Fibroblast of mammary gland (primary cell): ENCODE measurements at regions not wholly inside any gene's neighbourhood (a gene's known extent, or its start where the extent isn't known, plus 50 kb on each side); places are given as distances from the start of the nearest gene placed in this dataset.

Source experiments
- DNase-seq: peaks from one replicate; pipeline ENCODE4 v3.0.0-alpha.2; 2010; ENCODE audit warnings: low read depth
- H3K4me3 ChIP-seq: 2 replicates; pipeline ENCODE4 v1.5.1; 2011; ENCODE audit warnings: low read depth, mild to moderate bottlenecking, low read length, moderate library complexity; ENCODE audit not compliant: control insufficient read depth
- TF ChIP-seq, protein P1 (sequence below): conservative IDR thresholded peaks from 2 replicates; pipeline ENCODE4 v1.5.1; 2011; ENCODE audit warnings: low read depth, low read length, inconsistent platforms; ENCODE audit not compliant: control insufficient read depth, insufficient read depth

DNA sequence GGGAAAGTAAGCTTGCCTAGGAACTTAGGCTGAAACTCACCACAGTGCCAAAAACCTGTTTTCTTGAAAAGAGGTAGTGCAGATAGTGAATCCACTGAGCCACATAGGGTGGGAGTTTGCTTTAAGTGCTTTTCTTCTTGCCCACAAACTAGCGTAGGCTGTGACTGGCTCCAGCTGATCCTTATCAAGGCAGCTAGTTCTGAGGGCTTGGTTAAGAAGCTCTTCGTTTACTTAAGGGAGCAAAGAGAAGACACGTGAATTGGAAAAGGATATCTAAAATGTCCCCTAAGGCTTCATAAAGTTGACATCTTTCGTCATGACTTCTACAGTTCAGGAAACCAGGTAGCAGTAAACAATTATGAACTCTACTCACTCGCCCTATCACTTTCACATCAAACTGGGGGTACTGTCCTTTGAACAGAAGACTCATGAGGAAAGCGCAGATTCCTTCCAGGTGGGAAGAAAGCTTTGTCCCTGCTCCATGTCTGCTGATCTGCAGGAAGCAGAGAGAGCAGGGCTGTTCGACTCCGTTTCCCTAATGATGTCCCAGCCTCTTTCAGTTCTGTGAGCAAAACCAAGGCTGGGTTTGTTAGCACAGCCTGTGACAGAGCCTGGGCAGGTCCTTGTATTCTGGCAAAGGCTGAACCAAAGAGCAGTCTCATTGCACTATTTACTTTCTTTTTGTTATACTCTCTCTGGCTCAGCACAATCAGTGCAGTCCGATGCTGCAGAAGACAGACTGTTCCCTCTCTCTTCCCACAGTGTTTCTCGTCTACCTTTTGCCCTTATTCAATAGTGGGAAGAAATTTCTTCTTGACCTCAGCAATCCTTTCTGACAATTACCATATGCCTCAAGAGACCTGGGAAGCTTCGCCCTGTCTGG, 93.5 kb upstream of the ETV6 start:
- no peak overlapping the region for H3K4me3 ChIP-seq
- no peak for DNase-seq
- TF ChIP-seq, protein P1, sequence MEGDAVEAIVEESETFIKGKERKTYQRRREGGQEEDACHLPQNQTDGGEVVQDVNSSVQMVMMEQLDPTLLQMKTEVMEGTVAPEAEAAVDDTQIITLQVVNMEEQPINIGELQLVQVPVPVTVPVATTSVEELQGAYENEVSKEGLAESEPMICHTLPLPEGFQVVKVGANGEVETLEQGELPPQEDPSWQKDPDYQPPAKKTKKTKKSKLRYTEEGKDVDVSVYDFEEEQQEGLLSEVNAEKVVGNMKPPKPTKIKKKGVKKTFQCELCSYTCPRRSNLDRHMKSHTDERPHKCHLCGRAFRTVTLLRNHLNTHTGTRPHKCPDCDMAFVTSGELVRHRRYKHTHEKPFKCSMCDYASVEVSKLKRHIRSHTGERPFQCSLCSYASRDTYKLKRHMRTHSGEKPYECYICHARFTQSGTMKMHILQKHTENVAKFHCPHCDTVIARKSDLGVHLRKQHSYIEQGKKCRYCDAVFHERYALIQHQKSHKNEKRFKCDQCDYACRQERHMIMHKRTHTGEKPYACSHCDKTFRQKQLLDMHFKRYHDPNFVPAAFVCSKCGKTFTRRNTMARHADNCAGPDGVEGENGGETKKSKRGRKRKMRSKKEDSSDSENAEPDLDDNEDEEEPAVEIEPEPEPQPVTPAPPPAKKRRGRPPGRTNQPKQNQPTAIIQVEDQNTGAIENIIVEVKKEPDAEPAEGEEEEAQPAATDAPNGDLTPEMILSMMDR = no peak

DNA sequence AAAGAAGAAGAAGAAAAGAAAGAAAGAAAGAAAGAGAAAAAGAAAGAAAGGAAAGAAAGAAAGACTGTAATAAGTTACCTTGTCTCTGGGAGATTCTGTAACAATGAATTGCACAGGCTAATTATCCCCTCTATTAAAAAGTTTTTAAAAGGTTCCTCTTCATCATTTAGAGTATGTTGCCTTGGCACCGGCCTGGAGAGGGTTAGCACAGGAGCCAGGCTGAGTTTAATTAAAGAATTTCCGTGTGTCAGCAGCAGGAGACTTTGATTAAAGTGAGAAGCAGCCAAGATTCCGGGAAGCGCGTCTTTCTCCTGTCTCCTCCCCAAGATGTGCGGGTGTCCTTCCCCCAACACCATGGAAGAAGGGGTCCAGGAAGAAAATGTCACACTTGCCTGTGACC, 92.8 kb upstream of the ETV6 start:
- TF ChIP-seq, protein P1 = no peak
- no peak for DNase-seq
- no peak overlapping the region for H3K4me3 ChIP-seq

DNA sequence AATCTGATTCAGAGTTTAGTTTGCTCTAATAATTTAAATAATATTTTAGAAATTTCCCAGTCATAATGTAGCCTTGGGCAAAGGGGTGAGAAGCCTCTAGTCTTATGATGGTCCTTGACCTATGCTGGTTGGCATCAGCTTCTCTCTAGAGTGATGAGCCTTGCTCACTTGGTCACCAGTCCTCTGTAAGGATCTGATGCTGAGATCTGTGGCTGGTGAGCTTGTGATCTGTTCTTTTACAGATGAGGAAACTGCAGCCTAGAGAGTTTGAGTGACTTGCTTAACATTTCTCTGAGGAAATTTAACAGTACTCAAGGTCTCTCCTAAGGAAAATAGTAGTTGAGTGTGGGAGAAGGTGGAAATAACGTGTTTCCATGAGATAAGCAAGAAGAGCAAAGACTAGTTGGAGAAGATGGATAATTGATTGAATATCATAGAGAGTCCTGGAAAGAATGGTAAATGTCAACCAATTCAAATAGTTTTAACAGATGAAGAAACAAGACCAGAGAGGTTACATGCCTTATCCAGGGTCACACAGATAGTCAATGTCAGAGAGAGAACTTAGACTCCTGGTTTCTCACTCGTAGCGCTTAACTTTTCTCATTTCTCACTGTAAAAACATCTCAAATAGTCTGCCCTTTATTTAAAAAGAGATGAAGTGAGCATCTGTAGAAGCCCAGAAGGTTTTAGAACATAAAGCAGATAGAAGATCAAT, 89.7 kb upstream of the ETV6 start:
- TF ChIP-seq, protein P1 = no peak
- no peak for DNase-seq
- H3K4me3 ChIP-seq = no peak overlapping the region

DNA sequence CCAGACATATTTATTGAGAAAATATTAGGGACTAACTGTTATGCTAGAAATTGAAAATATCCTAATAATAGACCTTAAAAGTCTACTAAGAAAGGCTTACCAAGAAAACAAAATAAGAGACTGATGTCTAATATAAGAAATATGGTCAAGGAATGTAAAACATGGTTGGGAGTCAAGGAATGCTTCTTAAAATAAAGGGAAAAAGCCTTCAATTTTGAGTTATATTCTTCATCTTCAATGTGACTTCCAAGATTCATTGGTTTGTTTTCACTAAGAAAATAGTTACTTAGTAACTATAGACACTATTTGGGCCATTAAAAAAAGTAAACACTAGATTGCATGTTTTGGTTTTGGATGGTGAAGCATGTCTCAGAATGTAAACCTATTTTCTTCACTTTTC, 88.1 kb upstream of the ETV6 start:
- DNase-seq = no peak
- H3K4me3 ChIP-seq = no peak overlapping the region
- TF ChIP-seq, protein P1 = no peak

DNA sequence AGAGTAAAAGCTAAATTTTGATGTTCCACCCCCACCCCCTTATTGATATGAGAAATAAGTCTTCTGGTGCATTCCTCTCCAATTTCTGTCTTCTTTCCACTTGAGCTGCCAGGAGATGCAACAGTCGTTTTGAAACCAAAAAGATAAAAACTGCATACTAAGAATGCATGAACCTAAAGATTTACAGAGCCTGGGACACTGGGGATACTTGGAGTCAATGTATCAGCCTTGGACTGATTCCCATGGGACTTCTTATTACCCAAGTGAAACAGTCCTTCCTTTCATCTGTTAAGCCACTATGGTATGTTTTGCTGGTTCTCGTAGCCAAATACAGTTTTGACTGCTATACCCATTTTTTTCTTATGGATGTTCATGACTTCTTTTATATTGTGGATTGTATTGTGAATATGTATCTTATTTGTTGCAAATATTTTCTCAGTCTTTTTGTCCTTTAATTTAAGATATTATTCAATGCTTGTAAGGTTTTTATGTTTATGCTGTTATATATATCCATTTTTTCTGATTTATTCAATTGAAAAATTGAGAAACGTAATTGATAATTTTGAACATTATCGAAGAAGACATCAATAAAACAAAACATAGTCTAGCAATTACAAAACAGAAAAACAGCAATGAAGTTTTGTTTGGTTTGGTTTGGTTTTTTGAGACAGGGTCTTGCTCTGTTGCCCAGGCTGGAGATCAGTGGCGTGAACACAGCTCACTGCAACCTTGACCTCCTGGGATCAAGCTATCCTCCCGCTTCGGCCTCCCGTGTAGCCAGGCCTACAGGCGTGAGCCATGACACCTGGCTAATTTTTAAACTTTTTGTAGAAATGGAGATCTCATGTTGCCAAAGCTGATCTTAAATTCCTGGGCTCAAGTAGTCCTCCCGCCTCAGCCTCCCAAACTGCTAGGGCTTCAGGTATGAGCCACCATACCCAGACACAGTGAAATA, 85.4 kb upstream of the ETV6 start:
- TF ChIP-seq, protein P1 = no peak
- no peak overlapping the region for H3K4me3 ChIP-seq
- no peak for DNase-seq

DNA sequence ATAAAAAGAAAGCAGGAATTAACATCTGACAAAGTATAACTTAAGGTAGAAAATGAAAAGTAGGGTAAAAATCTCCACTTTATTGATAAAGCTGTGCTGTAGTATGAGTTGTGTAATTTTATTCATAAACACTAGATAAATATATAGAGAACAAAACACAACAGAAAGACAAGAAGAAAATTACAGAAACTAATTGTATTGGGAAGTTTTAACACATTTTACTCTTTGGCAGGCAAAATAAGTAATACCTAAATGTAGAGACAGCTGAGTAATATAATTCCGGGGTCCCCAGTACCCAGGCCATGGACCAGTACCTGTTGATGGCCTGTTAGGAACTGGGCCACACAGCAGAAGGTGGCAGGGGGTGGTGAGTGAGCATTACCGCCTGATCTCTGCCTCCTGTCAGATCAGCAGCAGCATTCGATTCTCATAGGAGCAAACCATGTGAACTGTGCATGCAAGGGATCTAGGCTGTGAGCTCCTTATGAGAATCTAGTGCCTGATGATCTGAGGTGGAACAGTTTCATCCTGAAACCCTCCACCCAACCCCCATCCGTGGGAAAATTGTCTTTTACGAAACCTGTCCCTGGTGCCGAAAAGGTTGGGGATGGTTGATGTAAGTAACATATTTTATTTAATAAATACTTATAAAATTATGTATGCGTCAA, 84.4 kb upstream of the ETV6 start:
- TF ChIP-seq, protein P1 = no peak
- no peak overlapping the region for H3K4me3 ChIP-seq
- no peak for DNase-seq
